Thoracic aorta (tissue), 2 donors: ENCODE measurements at regions not wholly inside any gene's neighbourhood (a gene's known extent, or its start where the extent isn't known, plus 50 kb on each side); places are given as distances from the start of the nearest gene placed in this dataset.

ENCODE experiments used
- ATAC-seq: fragments of 150-250 bp; one replicate; pipeline ENCODE4 v1.8.0; 2017; ENCODE audit warnings: low read depth; ENCODE audit not compliant: insufficient number of reproducible peaks, low FRiP score
- DNase-seq: peaks from one replicate; pipeline ENCODE4 v3.0.0-alpha.2; 2020; ENCODE audit warnings: low spot score
- H3K27ac ChIP-seq, 2 donors: fragments of 200-600 bp; sonication (generic); 1 replicate in 1 of 2; 2 replicates in 1 of 2; pipeline ENCODE4 v1.5.1; 2016; ENCODE audit warnings: mild to moderate bottlenecking in 2 of 2, moderate library complexity in 2 of 2
- H3K27me3 ChIP-seq: fragments of 200-600 bp; sonication (generic); replicated peaks from 2 replicates; pipeline ENCODE4 v1.6.0; 2016; ENCODE audit warnings: mild to moderate bottlenecking; ENCODE audit not compliant: insufficient read depth
- H3K36me3 ChIP-seq: fragments of 200-600 bp; sonication (generic); one replicate; pipeline ENCODE4 v1.5.1; 2016
- H3K4me1 ChIP-seq, 2 donors: fragments of 200-600 bp; sonication (generic); 1 replicate in 1 of 2; 2 replicates in 1 of 2; pipeline versions ENCODE4 v1.5.1 to v1.6.0; 2016; ENCODE audit warnings: low read depth in 2 of 2, mild to moderate bottlenecking in 1 of 2; ENCODE audit not compliant: control insufficient read depth in 1 of 2
- H3K4me3 ChIP-seq: fragments of 200-600 bp; sonication (generic); 2 replicates; pipeline ENCODE4 v1.5.1; 2016; ENCODE audit warnings: mild to moderate bottlenecking
- H3K9me3 ChIP-seq: fragments of 200-600 bp; sonication (generic); 2 replicates; pipeline ENCODE4 v1.5.1; 2016
- TF ChIP-seq, protein P1 (sequence below): fragments of 200-600 bp; sonication (generic); IDR thresholded peaks from one replicate; pipeline ENCODE4 v1.5.1; 2019; ENCODE audit warnings: antibody characterized with exemption

DNA sequence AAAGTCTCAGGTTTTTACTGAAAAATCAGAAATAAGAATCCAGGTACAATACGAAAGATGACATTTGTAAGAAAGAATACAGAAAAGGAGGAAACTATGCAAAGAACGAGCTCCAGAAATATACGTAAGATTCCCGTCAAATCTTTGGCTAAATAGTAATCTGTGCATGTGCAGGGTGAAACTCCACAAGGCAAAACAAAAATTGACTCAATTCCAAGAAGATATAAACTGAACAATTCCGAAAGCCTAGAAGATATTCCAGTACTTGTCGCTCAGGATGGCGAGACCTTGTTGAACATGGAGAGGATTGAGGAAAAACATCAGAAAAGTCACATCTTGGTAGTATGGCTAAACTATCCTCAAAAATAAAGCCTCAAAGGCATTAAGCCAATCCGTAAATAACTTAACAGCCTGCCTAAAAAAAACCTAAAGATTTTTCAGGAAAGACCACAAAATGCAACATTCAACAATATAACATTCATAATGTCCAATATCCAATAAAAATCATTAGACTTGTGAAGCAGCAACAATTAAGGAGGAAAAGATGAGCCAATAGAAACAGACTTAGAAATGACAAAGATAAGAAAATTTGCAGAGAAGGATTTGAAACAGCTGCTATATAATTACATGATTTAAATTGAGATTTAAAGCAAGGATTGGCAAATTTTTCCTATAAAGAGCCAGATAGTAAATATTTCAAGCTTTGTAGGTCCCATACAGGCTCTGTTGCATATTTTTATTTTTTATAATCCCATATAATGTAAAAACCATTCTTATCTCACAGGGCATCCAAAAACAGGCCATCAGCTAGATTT, 166.4 kb upstream of the UBASH3B start:
- Histone ChIP-seq H3K4me1 (peaks cover 11 to 59% of the 10 kb centered on the region in 2 donors), H3K4me3 (peak overlapping the region; percentile 7), H3K27ac (peak overlapping the region; percentile 19 to 43), H3K36me3 (no peaks in the 10 kb centered on the region), H3K27me3 (no peaks in the 10 kb centered on the region), H3K9me3 (no peaks in the 10 kb centered on the region)
- TF ChIP-seq, protein P1, sequence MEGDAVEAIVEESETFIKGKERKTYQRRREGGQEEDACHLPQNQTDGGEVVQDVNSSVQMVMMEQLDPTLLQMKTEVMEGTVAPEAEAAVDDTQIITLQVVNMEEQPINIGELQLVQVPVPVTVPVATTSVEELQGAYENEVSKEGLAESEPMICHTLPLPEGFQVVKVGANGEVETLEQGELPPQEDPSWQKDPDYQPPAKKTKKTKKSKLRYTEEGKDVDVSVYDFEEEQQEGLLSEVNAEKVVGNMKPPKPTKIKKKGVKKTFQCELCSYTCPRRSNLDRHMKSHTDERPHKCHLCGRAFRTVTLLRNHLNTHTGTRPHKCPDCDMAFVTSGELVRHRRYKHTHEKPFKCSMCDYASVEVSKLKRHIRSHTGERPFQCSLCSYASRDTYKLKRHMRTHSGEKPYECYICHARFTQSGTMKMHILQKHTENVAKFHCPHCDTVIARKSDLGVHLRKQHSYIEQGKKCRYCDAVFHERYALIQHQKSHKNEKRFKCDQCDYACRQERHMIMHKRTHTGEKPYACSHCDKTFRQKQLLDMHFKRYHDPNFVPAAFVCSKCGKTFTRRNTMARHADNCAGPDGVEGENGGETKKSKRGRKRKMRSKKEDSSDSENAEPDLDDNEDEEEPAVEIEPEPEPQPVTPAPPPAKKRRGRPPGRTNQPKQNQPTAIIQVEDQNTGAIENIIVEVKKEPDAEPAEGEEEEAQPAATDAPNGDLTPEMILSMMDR: no peak
- DNase-seq (no peak), ATAC-seq (no peak)

DNA sequence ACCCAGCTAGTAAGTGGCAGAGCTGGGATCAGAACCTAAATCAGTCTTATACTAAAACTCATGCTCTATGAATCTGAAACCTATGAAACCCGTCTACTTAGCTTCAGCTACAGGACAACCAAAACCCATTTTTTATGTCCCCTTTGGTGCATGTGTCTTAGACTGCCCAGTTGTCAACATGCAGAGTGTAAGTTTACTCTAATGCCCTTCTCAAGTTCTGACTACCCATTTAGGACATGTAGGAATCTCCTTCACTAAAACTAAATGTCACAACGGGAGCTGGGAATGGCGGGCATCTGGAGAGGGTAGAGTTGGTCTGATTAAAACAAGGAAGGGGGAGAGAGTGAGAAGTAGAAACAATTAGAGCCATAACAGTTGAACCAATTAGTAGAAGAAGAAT, 167.9 kb upstream of the UBASH3B start:
- Histone ChIP-seq H3K27me3 (no peaks in the 10 kb centered on the region), H3K4me3 (no peak overlapping the region), H3K36me3 (no peaks in the 10 kb centered on the region), H3K9me3 (peaks cover 6% of the 10 kb centered on the region), H3K27ac (peak overlapping the region; percentile 19 to 43), H3K4me1 (peaks cover 5 to 50% of the 10 kb centered on the region in 2 donors)
- ATAC-seq (no peak), DNase-seq (no peak)
- TF ChIP-seq, protein P1: no peak

DNA sequence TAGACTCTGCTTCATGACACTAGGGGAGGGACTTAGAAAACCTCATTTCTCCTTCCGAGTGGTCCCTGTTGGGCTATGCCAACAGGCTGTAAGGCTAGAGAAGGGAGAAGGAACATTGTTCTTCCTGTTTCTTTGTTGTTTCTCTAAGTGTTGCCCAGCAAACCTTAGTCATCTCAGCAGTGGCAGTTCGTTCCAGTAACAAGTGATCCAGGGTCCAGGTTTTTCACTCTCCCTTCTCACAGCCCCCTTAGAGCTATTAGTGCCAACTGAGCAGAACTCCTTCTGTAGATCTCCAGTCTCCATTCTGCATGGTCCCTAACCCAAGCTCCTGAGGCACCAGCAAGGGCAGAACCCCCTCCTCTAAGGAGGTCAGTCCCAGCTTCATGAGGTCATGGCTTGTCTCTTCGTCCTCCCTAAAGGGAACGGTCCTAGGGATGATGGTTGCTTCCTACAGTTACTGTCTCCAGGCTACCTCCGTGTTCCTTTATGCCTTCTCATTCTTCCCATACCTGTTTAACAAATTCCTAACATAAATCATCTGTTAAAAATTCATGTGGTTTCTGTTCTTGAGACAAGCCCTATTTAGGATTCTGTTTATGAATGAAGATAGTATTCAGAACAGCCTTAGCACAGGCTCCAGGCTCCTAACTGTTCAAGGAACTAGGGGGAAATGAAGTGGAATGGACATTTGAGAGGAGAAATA, 168.6 kb upstream of the UBASH3B start:
- peaks cover 5 to 43% of the 10 kb centered on the region in 2 donors for H3K4me1 ChIP-seq
- TF ChIP-seq, protein P1: no peak
- no peaks in the 10 kb centered on the region for H3K27me3 ChIP-seq
- H3K9me3 ChIP-seq: peaks cover 11% of the 10 kb centered on the region
- H3K4me3 ChIP-seq: no peak overlapping the region
- ATAC-seq (peak; percentile 34), DNase-seq (no peak)
- H3K27ac ChIP-seq: no peak overlapping the region
- H3K36me3 ChIP-seq: no peaks in the 10 kb centered on the region

DNA sequence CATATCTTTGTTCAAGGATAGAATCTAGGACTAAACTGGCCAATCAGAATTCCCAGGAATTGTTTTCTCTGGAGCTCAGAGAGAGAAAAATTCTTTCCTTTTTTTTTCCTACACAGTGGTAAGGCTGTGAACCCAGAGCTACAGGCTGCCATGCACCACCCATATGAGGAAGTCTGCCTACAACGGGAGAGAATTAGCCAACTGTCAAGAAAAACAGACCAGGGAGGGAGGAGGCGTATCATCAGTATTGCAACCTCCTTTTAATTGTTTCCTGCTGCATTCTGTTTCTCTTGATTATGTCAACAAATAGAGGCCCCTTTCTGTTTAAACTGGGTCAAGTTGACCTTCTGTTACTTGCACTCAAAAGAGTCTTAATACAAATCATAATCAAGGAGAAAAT, 176.5 kb upstream of the UBASH3B start:
- H3K27ac ChIP-seq: no peak overlapping the region
- peaks cover 11% of the 10 kb centered on the region for H3K9me3 ChIP-seq
- DNase-seq: no peak
- no peak overlapping the region for H3K4me3 ChIP-seq
- no peaks in the 10 kb centered on the region for H3K27me3 ChIP-seq
- H3K4me1 ChIP-seq: peaks cover 5 to 12% of the 10 kb centered on the region in 2 donors
- no peaks in the 10 kb centered on the region for H3K36me3 ChIP-seq
- ATAC-seq: no peak
- TF ChIP-seq, protein P1: no peak

DNA sequence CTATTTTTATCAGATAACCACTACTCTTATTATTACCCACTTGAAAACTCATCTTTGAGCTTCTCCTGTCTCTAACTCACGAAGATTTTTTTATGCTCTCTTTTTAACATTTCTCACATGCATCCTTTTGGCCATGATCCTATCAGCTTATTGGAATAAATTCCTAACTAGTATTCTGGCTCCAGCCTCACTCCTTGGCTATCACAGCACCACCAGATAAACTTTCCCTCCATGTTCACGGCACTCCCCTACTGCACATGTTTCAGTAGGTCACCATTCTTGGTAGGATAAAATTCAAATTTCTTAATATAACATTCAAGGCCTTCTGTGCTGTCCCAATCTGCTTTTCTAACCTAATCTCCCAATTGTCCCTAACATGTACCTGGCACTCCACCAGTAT, 186.6 kb upstream of the UBASH3B start:
- H3K4me1 ChIP-seq: no peaks in the 10 kb centered on the region
- no peak for ATAC-seq
- H3K27me3 ChIP-seq: no peaks in the 10 kb centered on the region
- H3K36me3 ChIP-seq: no peaks in the 10 kb centered on the region
- no peak overlapping the region for H3K4me3 ChIP-seq
- no peak for DNase-seq
- H3K9me3 ChIP-seq: peaks cover 2% of the 10 kb centered on the region
- TF ChIP-seq, protein P1: no peak
- H3K27ac ChIP-seq: no peak overlapping the region
